SK-N-SH (cell line): ENCODE measurements at regions not wholly inside any gene's neighbourhood (a gene's known extent, or its start where the extent isn't known, plus 50 kb on each side); places are given as distances from the start of the nearest gene placed in this dataset.

ENCODE experiments used
- CTCF ChIA-PET: fragments of 300-600, 350-600 bp; formaldehyde crosslinking; extraction: SDS; loops from one replicate; lab custom pipeline; 2021; lab: Yijun Ruan, JAX
- POLR2A ChIA-PET: fragments of 350-600 bp; sonication (Branson Sonifier 250); formaldehyde crosslinking; extraction: SDS; loops from one replicate; lab custom pipeline; 2020; ENCODE audit warnings: antibody characterized with exemption, inconsistent platforms; lab: Yijun Ruan, JAX
- DNase-seq: peaks from one replicate; pipeline ENCODE4 v3.0.0; 2012
- H2AFZ ChIP-seq: fragments of 200-600 bp; sonication (generic); 2 replicates; pipeline ENCODE4 v1.8.1; 2016; ENCODE audit warnings: antibody characterized with exemption, mild to moderate bottlenecking, low read depth
- H3F3A ChIP-seq: fragments of 200-600 bp; sonication (generic); replicated peaks from 2 replicates; pipeline ENCODE3; 2016; ENCODE audit warnings: antibody characterized with exemption, mild to moderate bottlenecking; ENCODE audit not compliant: insufficient read depth
- H3K27ac ChIP-seq, 2 experiments: fragments of 200-500 bp in 1 of 2; fragments of 200-600 bp in 1 of 2; sonication (Bioruptor generic) in 1 of 2; sonication (generic), shearing (Covaris generic) in 1 of 2; 2 replicates each; pipeline versions ENCODE4 v1.5.1 to v1.6.1; 2014 to 2016; ENCODE audit warnings: low read depth in 2 of 2, inconsistent platforms in 1 of 2, low read length in 1 of 2, mild to moderate bottlenecking in 1 of 2, mixed read lengths in 1 of 2
- H3K27me3 ChIP-seq: fragments of 200-600 bp; sonication (generic), shearing (Covaris generic); 2 replicates; pipeline ENCODE4 v1.6.1; 2016; ENCODE audit warnings: mixed run types; ENCODE audit not compliant: insufficient read depth
- H3K36me3 ChIP-seq, 2 experiments: fragments of 200-500 bp in 1 of 2; fragments of 200-600 bp in 1 of 2; sonication (Bioruptor generic) in 1 of 2; sonication (generic) in 1 of 2; replicated peaks in 1 of 2; 2 replicates each; pipeline versions ENCODE3 to v1.5.1; 2014 to 2016; ENCODE audit warnings: low read length in 1 of 2, mild to moderate bottlenecking in 1 of 2; ENCODE audit not compliant: insufficient read depth in 2 of 2, control insufficient read depth in 1 of 2
- H3K4me1 ChIP-seq, 2 experiments: fragments of 200-500 bp in 1 of 2; fragments of 200-600 bp in 1 of 2; sonication (Bioruptor generic) in 1 of 2; sonication (generic), shearing (Covaris generic) in 1 of 2; 2 replicates each; pipeline versions ENCODE4 v1.5.1 to v1.6.1; 2014 to 2016; ENCODE audit warnings: low read depth in 1 of 2, low read length in 1 of 2, mixed run types in 1 of 2; ENCODE audit not compliant: insufficient read depth in 2 of 2, control insufficient read depth in 1 of 2
- H3K4me2 ChIP-seq: fragments of 200-600 bp; sonication (generic), shearing (Covaris generic); 2 replicates; pipeline ENCODE4 v1.6.1; 2017; ENCODE audit warnings: mixed run types
- H3K4me3 ChIP-seq, 2 experiments: fragments of 200-500 bp in 1 of 2; fragments of 200-600 bp in 1 of 2; sonication (Bioruptor generic) in 1 of 2; sonication (generic), shearing (Covaris generic) in 1 of 2; 2 replicates each; pipeline versions ENCODE4 v1.5.1 to v1.8.1; 2014 to 2016; ENCODE audit warnings: low read depth in 2 of 2, inconsistent platforms in 1 of 2, low read length in 1 of 2, mild to moderate bottlenecking in 1 of 2, mixed read lengths in 1 of 2, moderate library complexity in 1 of 2
- H3K79me2 ChIP-seq: fragments of 200-600 bp; sonication (generic); 2 replicates; pipeline ENCODE4 v1.8.1; 2017; ENCODE audit warnings: mild to moderate bottlenecking; ENCODE audit not compliant: insufficient read depth
- H3K9ac ChIP-seq: fragments of 200-600 bp; sonication (generic); 2 replicates; pipeline ENCODE4 v1.6.1; 2017; ENCODE audit warnings: mixed run types
- H3K9me2 ChIP-seq: fragments of 200-600 bp; sonication (generic); 2 replicates; pipeline ENCODE4 v1.6.1; 2017; ENCODE audit warnings: mixed run types
- H3K9me3 ChIP-seq: fragments of 200-600 bp; sonication (generic); 2 replicates; pipeline ENCODE4 v1.6.1; 2017; ENCODE audit warnings: mixed run types, mild to moderate bottlenecking, moderate library complexity
- H4K20me1 ChIP-seq: fragments of 200-600 bp; sonication (generic); 2 replicates; pipeline ENCODE4 v1.6.1; 2017; ENCODE audit warnings: mild to moderate bottlenecking, mixed run types; ENCODE audit not compliant: insufficient read depth
- CHD2 ChIP-seq: fragments of 150-350 bp; IDR thresholded peaks from 2 replicates; pipeline ENCODE4 v1.6.1; 2018; ENCODE audit warnings: low read length; ENCODE audit not compliant: partially characterized antibody
- ELF1 ChIP-seq: IDR thresholded peaks from 2 replicates; pipeline ENCODE4 v1.4.0; 2012
- FOXJ3 ChIP-seq: sonication (generic); formaldehyde crosslinking; IDR thresholded peaks from 2 replicates; pipeline ENCODE4 v1.5.1; 2020; ENCODE audit warnings: mild to moderate bottlenecking, missing genetic modification reagents
- GATA2 ChIP-seq: sonication (generic); formaldehyde crosslinking; IDR thresholded peaks from 2 replicates; pipeline ENCODE4 v1.5.0; 2020; ENCODE audit warnings: mild to moderate bottlenecking, missing genetic modification reagents
- NFIC ChIP-seq: IDR thresholded peaks from 2 replicates; pipeline ENCODE4 v1.4.0; 2012; ENCODE audit warnings: borderline replicate concordance
- NRF1 ChIP-seq: IDR thresholded peaks from 2 replicates; pipeline ENCODE4 v1.6.1; 2012; ENCODE audit warnings: low read depth, mild to moderate bottlenecking, low read length
- RAD21 ChIP-seq: IDR thresholded peaks from 2 replicates; pipeline ENCODE4 v1.6.1; 2012; ENCODE audit warnings: mild to moderate bottlenecking, low read length
- RCOR1 ChIP-seq: fragments of 150-350 bp; IDR thresholded peaks from 2 replicates; pipeline ENCODE4 v1.6.1; 2017; ENCODE audit warnings: antibody characterized with exemption, low read length
- RFX5 ChIP-seq: IDR thresholded peaks from 2 replicates; pipeline ENCODE4 v1.6.1; 2012; ENCODE audit warnings: mild to moderate bottlenecking, improper control_type of control experiment, low read length
- RXRA ChIP-seq: IDR thresholded peaks from 2 replicates; pipeline ENCODE4 v1.4.0; 2012; ENCODE audit warnings: low read depth, mild to moderate bottlenecking, borderline replicate concordance
- SIN3A ChIP-seq: IDR thresholded peaks from 2 replicates; pipeline ENCODE4 v1.6.1; 2012; ENCODE audit warnings: low read depth, mild to moderate bottlenecking, low read length, moderate library complexity, borderline replicate concordance
- SMC3 ChIP-seq: IDR thresholded peaks from 2 replicates; pipeline ENCODE4 v1.6.1; 2012; ENCODE audit warnings: low read depth, low read length, improper control_type of control experiment
- TCF12 ChIP-seq: IDR thresholded peaks from 2 replicates; pipeline ENCODE4 v1.4.0; 2012
- TEAD4 ChIP-seq: IDR thresholded peaks from 2 replicates; pipeline ENCODE4 v1.4.0; 2012; ENCODE audit warnings: mild to moderate bottlenecking, borderline replicate concordance; ENCODE audit not compliant: insufficient read depth
- WGBS: methylation state at CpG from one replicate; pipeline ENCODE4 v1.1.6; 2017; ENCODE audit warnings: low lambda C conversion rate; 5-methylcytosine and 5-hydroxymethylcytosine counted together
- TF ChIP-seq, protein P1 (sequence below): IDR thresholded peaks from 2 replicates; pipeline ENCODE4 v1.4.0; 2012; ENCODE audit warnings: low read depth, borderline replicate concordance
- TF ChIP-seq, protein P2 (sequence below): fragments of 200-600 bp; sonication (generic); IDR thresholded peaks from 2 replicates; pipeline ENCODE4 v1.6.1; 2017; ENCODE audit warnings: antibody characterized with exemption, mild to moderate bottlenecking, moderate library complexity
- TF ChIP-seq, protein P3 (sequence below): IDR thresholded peaks from 2 replicates; pipeline ENCODE4; 2012
- TF ChIP-seq, protein P4 (sequence below): IDR thresholded peaks from 2 replicates; pipeline ENCODE4 v1.4.0; 2012; ENCODE audit warnings: low read depth, borderline replicate concordance
- TF ChIP-seq, protein P5 (sequence below): fragments of 150-350 bp; IDR thresholded peaks from 2 replicates; pipeline ENCODE4 v1.6.1; 2017; ENCODE audit warnings: antibody characterized with exemption, low read length, low read depth, borderline replicate concordance

DNA sequence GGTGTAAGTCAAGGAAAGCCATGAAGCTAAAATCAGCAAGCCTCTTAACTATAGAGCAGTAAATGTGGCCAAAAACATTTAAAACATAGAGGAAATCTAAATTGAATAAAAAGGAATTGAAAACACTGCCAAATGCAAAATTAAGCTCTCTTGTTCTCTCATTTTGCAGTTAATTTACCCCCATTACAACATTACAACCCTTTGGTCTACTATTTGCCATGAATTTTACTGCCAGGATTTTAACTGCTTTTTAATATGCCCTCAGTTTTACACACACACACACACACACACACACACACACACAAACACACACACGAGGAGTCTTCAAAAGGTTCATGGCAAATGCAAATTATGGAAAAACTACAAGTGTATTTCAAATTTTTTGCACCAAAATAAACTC, 91.4 kb upstream of the ACO1 start:
- Histone ChIP-seq H3K4me2 (no peak overlapping the region), H3F3A (no peaks in the 10 kb centered on the region), H3K4me1 (no peaks in the 10 kb centered on the region), H3K27me3 (no peaks in the 10 kb centered on the region), H3K79me2 (no peaks in the 10 kb centered on the region), H3K9ac (no peak overlapping the region), H2AFZ (no peak overlapping the region), H3K9me2 (no peaks in the 10 kb centered on the region), H3K36me3 (no peaks in the 10 kb centered on the region), H4K20me1 (no peaks in the 10 kb centered on the region), H3K9me3 (no peaks in the 10 kb centered on the region), H3K27ac (no peak overlapping the region), H3K4me3 (no peak overlapping the region)
- CTCF ChIA-PET: no interaction called here
- 3% methylated on average over 1 of the region's 1 CpG for WGBS
- POLR2A ChIA-PET: no interaction called here
- no peak for DNase-seq
- TF ChIP-seq SMC3: no peak
- no peak for TF ChIP-seq RXRA
- TF ChIP-seq, protein P1, sequence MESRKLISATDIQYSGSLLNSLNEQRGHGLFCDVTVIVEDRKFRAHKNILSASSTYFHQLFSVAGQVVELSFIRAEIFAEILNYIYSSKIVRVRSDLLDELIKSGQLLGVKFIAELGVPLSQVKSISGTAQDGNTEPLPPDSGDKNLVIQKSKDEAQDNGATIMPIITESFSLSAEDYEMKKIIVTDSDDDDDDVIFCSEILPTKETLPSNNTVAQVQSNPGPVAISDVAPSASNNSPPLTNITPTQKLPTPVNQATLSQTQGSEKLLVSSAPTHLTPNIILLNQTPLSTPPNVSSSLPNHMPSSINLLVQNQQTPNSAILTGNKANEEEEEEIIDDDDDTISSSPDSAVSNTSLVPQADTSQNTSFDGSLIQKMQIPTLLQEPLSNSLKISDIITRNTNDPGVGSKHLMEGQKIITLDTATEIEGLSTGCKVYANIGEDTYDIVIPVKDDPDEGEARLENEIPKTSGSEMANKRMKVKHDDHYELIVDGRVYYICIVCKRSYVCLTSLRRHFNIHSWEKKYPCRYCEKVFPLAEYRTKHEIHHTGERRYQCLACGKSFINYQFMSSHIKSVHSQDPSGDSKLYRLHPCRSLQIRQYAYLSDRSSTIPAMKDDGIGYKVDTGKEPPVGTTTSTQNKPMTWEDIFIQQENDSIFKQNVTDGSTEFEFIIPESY: no peak
- TF ChIP-seq SIN3A: no peak

DNA sequence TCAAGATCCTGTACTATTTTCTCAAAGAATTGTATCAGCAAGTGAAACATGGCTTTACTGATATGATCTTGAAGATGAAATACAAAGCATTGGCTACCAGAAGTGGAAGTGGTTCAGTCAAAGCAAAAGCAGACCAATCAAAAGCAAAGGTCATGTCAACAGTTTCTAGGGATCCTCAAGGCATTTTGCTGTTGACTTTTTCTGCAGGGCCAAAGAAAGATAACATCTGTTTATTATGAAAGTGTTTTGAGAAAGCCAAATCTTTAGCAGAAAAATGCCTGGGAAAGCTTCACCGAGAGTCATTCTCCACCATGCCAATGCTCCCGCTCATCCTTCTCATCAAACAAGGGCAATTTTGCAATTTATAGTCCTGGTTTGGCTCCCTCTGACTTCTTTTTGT, 90.3 kb upstream of the ACO1 start:
- H3K9me2 ChIP-seq: no peaks in the 10 kb centered on the region
- DNase-seq: no peak
- POLR2A ChIA-PET: no interaction called here
- no peaks in the 10 kb centered on the region for H4K20me1 ChIP-seq
- H3K27me3 ChIP-seq: no peaks in the 10 kb centered on the region
- no peaks in the 10 kb centered on the region for H3K79me2 ChIP-seq
- H3K27ac ChIP-seq: no peak overlapping the region
- 43% methylated on average over 2 of the region's 2 CpGs for WGBS
- H3K9me3 ChIP-seq: no peaks in the 10 kb centered on the region
- no peak overlapping the region for H3K9ac ChIP-seq
- H3K4me1 ChIP-seq: no peaks in the 10 kb centered on the region
- H3K4me2 ChIP-seq: no peak overlapping the region
- no peaks in the 10 kb centered on the region for H3K36me3 ChIP-seq
- no peaks in the 10 kb centered on the region for H3F3A ChIP-seq
- CTCF ChIA-PET: interaction anchor here (0.9 to 1.2 kb wide), 3 partner anchors 15 to 44 kb away, joined by 3 to 4 read pairs (median 4); no protein-coding TSS in a partner anchor
- H3K4me3 ChIP-seq: no peak overlapping the region
- no peak overlapping the region for H2AFZ ChIP-seq
- TF ChIP-seq NRF1 (no peak), ELF1 (no peak), RCOR1 (no peak), CHD2 (no peak), NFIC (no peak), FOXJ3 (CRISPR knock-in tag) (no peak), RFX5 (no peak), TEAD4 (no peak), SMC3 (no peak), TCF12 (no peak), GATA2 (CRISPR knock-in tag) (no peak), RAD21 (no peak)
- TF ChIP-seq, protein P2, sequence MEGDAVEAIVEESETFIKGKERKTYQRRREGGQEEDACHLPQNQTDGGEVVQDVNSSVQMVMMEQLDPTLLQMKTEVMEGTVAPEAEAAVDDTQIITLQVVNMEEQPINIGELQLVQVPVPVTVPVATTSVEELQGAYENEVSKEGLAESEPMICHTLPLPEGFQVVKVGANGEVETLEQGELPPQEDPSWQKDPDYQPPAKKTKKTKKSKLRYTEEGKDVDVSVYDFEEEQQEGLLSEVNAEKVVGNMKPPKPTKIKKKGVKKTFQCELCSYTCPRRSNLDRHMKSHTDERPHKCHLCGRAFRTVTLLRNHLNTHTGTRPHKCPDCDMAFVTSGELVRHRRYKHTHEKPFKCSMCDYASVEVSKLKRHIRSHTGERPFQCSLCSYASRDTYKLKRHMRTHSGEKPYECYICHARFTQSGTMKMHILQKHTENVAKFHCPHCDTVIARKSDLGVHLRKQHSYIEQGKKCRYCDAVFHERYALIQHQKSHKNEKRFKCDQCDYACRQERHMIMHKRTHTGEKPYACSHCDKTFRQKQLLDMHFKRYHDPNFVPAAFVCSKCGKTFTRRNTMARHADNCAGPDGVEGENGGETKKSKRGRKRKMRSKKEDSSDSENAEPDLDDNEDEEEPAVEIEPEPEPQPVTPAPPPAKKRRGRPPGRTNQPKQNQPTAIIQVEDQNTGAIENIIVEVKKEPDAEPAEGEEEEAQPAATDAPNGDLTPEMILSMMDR: no peak
- TF ChIP-seq, protein P3, sequence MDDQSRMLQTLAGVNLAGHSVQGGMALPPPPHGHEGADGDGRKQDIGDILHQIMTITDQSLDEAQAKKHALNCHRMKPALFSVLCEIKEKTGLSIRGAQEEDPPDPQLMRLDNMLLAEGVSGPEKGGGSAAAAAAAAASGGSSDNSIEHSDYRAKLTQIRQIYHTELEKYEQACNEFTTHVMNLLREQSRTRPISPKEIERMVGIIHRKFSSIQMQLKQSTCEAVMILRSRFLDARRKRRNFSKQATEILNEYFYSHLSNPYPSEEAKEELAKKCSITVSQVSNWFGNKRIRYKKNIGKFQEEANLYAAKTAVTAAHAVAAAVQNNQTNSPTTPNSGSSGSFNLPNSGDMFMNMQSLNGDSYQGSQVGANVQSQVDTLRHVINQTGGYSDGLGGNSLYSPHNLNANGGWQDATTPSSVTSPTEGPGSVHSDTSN: no peak
- TF ChIP-seq, protein P4, sequence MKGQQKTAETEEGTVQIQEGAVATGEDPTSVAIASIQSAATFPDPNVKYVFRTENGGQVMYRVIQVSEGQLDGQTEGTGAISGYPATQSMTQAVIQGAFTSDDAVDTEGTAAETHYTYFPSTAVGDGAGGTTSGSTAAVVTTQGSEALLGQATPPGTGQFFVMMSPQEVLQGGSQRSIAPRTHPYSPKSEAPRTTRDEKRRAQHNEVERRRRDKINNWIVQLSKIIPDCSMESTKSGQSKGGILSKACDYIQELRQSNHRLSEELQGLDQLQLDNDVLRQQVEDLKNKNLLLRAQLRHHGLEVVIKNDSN: no peak
- TF ChIP-seq, protein P5, sequence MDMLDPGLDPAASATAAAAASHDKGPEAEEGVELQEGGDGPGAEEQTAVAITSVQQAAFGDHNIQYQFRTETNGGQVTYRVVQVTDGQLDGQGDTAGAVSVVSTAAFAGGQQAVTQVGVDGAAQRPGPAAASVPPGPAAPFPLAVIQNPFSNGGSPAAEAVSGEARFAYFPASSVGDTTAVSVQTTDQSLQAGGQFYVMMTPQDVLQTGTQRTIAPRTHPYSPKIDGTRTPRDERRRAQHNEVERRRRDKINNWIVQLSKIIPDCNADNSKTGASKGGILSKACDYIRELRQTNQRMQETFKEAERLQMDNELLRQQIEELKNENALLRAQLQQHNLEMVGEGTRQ: no peak
- TF ChIP-seq, protein P1: no peak
